Choroid plexus epithelial cell (primary cell): ENCODE measurements at regions not wholly inside any gene's neighbourhood (a gene's known extent, or its start where the extent isn't known, plus 50 kb on each side); places are given as distances from the start of the nearest gene placed in this dataset.

Experiments used
- DNase-seq: peaks from one replicate; pipeline ENCODE4 v3.0.0-alpha.2; 2010; ENCODE audit warnings: low read depth
- H3K4me3 ChIP-seq: 2 replicates; pipeline ENCODE4 v1.5.1; 2011; ENCODE audit warnings: low read depth, mild to moderate bottlenecking, control low read depth, low read length, moderate library complexity
- TF ChIP-seq, protein P1 (sequence below): conservative IDR thresholded peaks from 2 replicates; pipeline ENCODE4 v1.5.1; 2011; ENCODE audit warnings: low read depth, mild to moderate bottlenecking, control low read depth, inconsistent platforms, low read length, moderate library complexity

DNA sequence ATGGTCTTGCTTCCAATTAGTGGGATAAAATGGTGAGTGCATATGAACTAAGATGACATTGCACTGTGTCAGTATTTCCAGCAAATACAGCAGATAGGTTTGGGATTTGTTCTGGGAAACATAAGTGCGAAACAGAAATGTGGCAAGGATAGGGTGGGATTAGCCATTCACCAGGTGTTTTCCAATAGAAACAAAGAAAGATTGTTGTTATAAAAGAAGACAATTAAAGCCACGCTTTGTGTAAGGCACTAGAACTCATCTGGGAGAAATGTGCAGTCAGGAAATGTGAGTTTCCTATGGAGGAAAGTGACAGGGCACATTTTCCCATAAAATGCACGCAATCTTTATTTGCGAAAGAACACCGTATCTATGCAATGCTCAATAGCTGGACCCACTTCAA lies 1547.8 kb downstream of the EFNB2 start:
- H3K4me3 ChIP-seq: no peak overlapping the region
- TF ChIP-seq, protein P1, sequence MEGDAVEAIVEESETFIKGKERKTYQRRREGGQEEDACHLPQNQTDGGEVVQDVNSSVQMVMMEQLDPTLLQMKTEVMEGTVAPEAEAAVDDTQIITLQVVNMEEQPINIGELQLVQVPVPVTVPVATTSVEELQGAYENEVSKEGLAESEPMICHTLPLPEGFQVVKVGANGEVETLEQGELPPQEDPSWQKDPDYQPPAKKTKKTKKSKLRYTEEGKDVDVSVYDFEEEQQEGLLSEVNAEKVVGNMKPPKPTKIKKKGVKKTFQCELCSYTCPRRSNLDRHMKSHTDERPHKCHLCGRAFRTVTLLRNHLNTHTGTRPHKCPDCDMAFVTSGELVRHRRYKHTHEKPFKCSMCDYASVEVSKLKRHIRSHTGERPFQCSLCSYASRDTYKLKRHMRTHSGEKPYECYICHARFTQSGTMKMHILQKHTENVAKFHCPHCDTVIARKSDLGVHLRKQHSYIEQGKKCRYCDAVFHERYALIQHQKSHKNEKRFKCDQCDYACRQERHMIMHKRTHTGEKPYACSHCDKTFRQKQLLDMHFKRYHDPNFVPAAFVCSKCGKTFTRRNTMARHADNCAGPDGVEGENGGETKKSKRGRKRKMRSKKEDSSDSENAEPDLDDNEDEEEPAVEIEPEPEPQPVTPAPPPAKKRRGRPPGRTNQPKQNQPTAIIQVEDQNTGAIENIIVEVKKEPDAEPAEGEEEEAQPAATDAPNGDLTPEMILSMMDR: no peak
- no peak for DNase-seq

DNA sequence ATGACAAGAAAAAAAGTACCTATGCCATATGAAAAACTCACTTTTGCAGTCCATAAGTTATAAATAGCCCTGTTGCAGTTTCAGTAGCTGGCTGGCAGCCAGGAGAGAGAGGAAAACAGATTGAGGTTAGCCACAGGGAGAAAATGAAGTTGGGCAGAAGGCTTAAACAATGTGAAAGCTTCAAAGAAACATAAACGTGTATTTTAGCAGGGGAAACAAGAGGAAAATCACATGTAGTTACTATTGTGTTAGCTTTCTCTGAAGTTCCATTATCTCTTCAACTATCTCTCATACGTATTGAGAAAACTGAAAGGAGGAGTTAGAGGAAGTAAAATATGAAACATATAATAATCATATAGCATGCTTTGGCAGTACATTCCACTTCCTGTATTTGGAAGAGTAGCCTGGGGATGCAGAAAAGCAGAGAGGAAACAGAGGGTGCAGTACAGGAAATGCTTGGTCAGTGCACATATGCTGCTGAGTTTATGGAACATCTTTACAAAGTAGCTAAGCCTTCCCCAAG lies 1551.1 kb downstream of the EFNB2 start:
- TF ChIP-seq, protein P1: no peak
- peak; percentile 87 for DNase-seq
- peak overlapping the region; percentile 20 for H3K4me3 ChIP-seq

DNA sequence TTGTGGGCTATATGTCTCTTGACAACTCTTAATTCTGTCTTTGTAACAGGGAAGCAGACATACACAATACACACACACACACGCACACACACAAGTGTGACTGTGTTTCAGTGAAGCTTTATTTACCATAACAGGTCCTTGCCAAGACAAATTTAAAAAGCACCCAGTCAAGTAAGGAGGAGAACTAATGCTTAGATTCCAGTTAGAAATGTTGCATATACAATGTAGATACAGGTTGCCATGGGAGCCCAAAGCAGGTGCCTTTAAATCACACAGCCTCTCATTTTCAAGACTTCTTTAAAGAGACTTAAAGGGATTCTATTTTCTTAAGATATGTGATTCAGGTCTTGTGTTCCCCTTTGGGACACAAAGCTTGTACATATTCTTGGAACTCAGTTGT lies 1551.9 kb downstream of the EFNB2 start:
- TF ChIP-seq, protein P1: no peak
- no peak overlapping the region for H3K4me3 ChIP-seq
- peak; percentile 3 for DNase-seq

DNA sequence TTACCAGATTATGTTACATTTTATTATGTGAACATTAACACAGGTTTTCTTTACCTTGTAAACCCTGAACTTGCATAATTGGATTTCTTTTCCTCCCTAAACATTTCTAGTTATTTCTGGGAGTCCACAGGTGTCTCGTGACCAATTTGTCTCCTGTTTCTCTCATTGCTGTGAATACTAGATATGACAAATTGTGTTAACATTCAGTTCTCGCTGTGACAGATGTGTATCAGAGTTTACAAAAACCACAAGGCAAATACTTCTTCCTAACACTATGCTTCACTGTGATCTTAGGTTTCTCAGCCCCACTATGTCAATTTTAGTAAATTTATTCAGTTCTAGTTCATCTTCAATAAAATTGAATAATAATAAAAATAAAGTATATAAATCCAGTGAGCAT lies 1554.9 kb downstream of the EFNB2 start:
- no peak for DNase-seq
- no peak overlapping the region for H3K4me3 ChIP-seq
- TF ChIP-seq, protein P1: no peak

DNA sequence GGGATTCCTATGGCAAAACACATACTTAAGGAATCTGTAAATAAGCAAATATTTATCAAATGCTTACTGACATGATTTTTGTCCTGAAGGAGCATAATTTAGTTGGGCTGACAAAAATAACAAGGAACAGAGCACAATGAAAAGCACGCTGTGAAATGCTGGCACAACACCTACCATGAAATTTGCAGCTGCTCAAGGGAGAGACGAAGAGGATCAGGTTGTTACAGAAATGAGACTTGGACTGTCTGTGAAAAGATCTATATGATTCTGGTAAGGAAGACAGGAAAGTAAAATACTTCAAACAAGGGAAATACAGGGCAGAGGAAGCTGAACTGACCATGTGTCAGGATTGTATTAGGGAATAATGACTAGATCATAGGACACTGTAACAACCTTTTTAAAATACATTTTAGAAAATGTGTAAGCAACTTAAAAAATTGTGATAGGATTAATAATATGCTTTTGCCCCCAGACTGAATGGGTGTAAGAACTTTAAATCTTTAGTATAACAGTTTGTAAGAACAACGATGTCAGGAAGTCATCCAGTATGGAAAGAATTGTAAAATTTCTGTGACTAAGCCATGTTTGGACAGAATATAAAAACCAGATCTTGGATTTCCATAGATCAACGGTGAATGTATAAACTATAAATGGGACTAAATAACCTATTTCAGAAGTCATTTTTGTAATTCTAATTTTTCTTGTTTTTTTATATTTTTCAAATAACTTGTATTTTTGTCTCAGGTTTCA lies 1556.0 kb downstream of the EFNB2 start:
- DNase-seq: no peak
- TF ChIP-seq, protein P1: no peak
- H3K4me3 ChIP-seq: no peak overlapping the region

DNA sequence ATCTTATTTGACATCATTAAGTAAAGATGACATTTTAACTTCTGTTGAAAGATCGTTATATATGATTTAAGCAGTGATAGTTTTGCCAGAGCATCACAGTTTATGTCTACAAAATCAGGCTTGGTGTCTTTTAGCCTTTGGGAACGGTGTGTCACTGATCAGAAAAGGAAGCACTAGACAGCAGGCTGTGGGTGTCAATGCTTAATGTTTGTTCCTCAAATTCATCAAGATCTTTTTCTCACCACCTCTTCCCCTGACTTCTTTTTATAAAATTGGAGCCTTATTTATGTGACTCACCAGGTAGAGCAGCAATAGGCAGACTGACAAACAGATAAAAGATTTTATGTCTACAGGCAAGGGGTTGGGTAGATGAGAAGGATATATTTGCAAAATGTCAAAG lies 1558.5 kb downstream of the EFNB2 start:
- H3K4me3 ChIP-seq: no peak overlapping the region
- no peak for DNase-seq
- TF ChIP-seq, protein P1: no peak

DNA sequence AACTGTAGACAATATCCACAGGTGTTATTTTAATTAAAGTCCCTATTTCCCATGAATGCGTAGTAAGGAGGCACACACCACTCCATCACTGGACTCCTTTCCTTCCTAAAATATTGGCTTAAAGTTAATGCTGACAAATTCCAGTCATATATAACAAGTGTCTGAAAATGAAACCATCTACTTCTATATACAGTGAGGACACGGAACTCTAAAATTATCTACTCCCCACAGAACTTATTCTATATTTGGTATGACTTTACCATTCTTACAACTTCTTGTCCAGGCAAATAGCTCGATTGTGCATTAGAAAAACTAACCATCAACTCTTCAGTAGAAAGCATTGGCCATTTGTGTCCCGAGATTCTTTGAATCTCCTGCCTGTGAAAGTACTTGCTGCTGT lies 1560.2 kb downstream of the EFNB2 start:
- TF ChIP-seq, protein P1: no peak
- no peak for DNase-seq
- no peak overlapping the region for H3K4me3 ChIP-seq
